Peyer's patch (tissue), 4 donors: ENCODE measurements at regions not wholly inside any gene's neighbourhood (a gene's known extent, or its start where the extent isn't known, plus 50 kb on each side); places are given as distances from the start of the nearest gene placed in this dataset.

Experiments
- DNase-seq, 3 donors: peaks; one replicate each; pipeline ENCODE4 v3.0.0-alpha.2; 2017 to 2019
- H3K27ac ChIP-seq, 4 donors: fragments of 200-600 bp; sonication (generic); one replicate each; pipeline ENCODE4 v1.5.1; 2016 to 2019
- H3K27me3 ChIP-seq, 2 donors: fragments of 200-600 bp; sonication (generic); one replicate each; pipeline ENCODE4 v1.5.1; 2019
- H3K36me3 ChIP-seq, 3 donors: fragments of 200-600 bp; sonication (generic); one replicate each; pipeline ENCODE4 v1.5.1; 2016 to 2019
- H3K4me1 ChIP-seq, 4 donors: fragments of 200-600 bp; sonication (generic); one replicate each; pipeline ENCODE4 v1.5.1; 2016 to 2019
- H3K4me3 ChIP-seq, 4 donors: fragments of 200-600 bp; sonication (generic); 1 replicate in 3 of 4; 2 replicates in 1 of 4; pipeline ENCODE4 v1.5.1; 2016 to 2019; ENCODE audit warnings: mild to moderate bottlenecking in 1 of 4
- H3K9me3 ChIP-seq, 4 donors: fragments of 200-600 bp; sonication (generic); one replicate each; pipeline ENCODE4 v1.5.1; 2016 to 2019; ENCODE audit warnings: mild to moderate bottlenecking in 1 of 4
- POLR2A ChIP-seq, 2 donors: fragments of 450-650 bp; IDR thresholded peaks; one replicate each; pipeline ENCODE4 v1.5.1; 2017; ENCODE audit warnings: antibody characterized with exemption in 2 of 2, mild to moderate bottlenecking in 2 of 2, moderate library complexity in 2 of 2
- TF ChIP-seq, protein P1 (sequence below), 6 experiments: fragments of 450-650 bp in 4 of 6; fragments of 200-600 bp in 2 of 6; sonication (generic) in 1 of 6; IDR thresholded peaks; one replicate each; pipeline ENCODE4 v1.5.1; 2017 to 2019; ENCODE audit warnings: antibody characterized with exemption in 6 of 6, mild to moderate bottlenecking in 3 of 6, moderate library complexity in 1 of 6

DNA sequence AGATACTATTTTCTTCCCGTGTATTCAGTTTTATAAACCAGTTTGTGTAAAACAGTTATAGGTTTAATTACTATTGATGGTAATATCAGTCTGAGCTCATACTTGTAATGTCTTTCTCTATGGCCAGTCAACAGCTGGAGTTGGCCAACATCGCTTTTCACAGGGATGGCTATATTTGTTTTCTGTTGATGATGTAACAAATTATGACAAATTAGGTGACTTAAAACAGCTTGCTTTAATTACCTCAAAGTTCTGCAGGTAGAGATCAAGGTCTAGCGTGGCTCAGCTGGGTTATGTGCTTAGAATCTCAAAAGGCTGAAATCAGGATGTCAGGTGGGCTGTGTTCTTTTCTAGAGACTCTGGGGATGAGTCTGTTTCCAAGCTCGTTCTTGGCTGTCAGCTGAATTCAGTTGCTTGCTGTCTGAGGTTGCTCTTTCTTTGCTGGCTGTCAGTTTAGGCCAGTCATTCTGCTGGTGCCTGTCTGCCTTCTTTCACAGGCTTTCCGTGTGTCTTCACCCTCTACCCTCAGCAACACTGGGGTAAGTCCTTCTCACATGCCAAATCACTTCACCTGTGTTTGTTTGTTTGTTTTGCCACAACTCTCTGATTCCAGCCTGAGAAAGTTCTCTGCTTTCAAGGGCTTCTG lies 370.2 kb upstream of the E2F7 start:
- no peak for DNase-seq

DNA sequence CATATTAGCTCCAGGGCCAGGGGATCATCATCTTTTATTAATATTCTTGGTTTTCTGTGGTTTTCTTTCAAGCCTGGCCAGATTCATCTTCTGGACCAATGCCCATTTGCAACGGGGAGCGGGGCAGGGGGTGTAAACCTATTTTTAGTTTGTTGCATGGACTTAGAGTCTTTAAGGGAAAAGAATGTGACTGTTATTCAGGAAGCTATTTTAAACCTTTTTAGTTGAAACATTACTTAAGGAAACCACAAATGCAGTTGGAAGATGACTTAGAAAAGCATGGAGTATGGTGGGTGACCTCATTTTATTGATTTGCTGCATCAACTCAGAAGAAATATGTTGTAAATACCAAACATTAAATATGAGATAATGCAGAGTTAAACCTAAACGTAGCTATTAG lies 368.4 kb upstream of the E2F7 start:
- H3K27ac ChIP-seq: no peak overlapping the region
- no peak for TF ChIP-seq POLR2A (IDR thresholded peaks at IDR 0.05)
- TF ChIP-seq, protein P1, sequence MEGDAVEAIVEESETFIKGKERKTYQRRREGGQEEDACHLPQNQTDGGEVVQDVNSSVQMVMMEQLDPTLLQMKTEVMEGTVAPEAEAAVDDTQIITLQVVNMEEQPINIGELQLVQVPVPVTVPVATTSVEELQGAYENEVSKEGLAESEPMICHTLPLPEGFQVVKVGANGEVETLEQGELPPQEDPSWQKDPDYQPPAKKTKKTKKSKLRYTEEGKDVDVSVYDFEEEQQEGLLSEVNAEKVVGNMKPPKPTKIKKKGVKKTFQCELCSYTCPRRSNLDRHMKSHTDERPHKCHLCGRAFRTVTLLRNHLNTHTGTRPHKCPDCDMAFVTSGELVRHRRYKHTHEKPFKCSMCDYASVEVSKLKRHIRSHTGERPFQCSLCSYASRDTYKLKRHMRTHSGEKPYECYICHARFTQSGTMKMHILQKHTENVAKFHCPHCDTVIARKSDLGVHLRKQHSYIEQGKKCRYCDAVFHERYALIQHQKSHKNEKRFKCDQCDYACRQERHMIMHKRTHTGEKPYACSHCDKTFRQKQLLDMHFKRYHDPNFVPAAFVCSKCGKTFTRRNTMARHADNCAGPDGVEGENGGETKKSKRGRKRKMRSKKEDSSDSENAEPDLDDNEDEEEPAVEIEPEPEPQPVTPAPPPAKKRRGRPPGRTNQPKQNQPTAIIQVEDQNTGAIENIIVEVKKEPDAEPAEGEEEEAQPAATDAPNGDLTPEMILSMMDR (IDR thresholded peaks at IDR 0.05): no peak
- DNase-seq: no peak
- H3K9me3 ChIP-seq: no peaks in the 10 kb centered on the region
- no peaks in the 10 kb centered on the region for H3K36me3 ChIP-seq
- H3K4me3 ChIP-seq: no peak overlapping the region
- H3K4me1 ChIP-seq: no peaks in the 10 kb centered on the region
- no peaks in the 10 kb centered on the region for H3K27me3 ChIP-seq

More for the DNA sequence above, 370.2 kb upstream of the E2F7 start:
- Histone ChIP-seq H3K4me1 (no peaks in the 10 kb centered on the region), H3K4me3 (no peak overlapping the region), H3K27me3 (no peaks in the 10 kb centered on the region), H3K27ac (no peak overlapping the region), H3K9me3 (no peaks in the 10 kb centered on the region), H3K36me3 (no peaks in the 10 kb centered on the region)
- TF ChIP-seq POLR2A (IDR thresholded peaks at IDR 0.05): no peak
- TF ChIP-seq, protein P1 (IDR thresholded peaks at IDR 0.05): no peak

DNA sequence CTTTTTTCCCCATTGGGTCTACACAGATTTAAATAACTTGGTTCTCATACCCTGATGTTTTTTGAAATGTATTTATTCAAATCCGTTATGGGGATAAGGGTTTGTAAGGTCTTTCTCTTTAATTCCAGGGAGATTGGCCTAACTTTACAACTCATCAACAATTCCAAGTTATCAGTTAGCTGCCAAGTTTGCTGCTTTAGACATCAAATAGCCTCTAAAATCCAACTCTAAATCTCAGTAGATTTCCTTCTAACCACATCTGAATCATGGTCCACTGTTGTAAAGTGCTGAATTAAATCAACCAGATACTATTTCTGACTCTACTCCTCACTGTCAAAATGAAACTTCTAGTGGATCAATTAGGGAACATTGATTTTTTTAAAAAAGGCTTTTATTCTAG lies 364.1 kb upstream of the E2F7 start:
- no peak for TF ChIP-seq POLR2A (IDR thresholded peaks at IDR 0.05)
- TF ChIP-seq, protein P1 (IDR thresholded peaks at IDR 0.05): no peak
- Histone ChIP-seq H3K4me1 (no peaks in the 10 kb centered on the region), H3K9me3 (no peaks in the 10 kb centered on the region), H3K27me3 (no peaks in the 10 kb centered on the region), H3K27ac (no peak overlapping the region), H3K36me3 (no peaks in the 10 kb centered on the region), H3K4me3 (no peak overlapping the region)
- no peak for DNase-seq

DNA sequence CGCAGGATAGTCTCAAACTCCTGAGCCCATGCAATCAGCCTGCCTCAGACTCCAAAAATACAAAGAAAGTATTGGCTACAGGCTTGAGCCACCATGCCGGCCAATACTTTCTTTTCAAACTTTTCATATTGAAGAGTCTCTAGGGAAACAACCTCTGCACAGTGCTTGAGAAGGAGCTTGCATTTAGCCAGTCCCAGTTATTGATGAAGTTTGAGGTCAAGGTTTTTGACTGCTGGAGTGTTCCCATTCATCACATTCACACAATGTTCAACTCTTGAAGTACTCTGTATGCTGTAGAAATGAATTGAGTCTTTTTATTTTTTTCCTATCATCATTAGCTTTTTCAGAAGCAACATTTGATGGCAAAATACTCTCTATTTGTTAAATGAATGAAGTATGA lies 355.8 kb upstream of the E2F7 start:
- no peaks in the 10 kb centered on the region for H3K36me3 ChIP-seq
- no peak overlapping the region for H3K4me3 ChIP-seq
- DNase-seq: no peak
- no peaks in the 10 kb centered on the region for H3K27me3 ChIP-seq
- H3K27ac ChIP-seq: no peak overlapping the region
- no peak for TF ChIP-seq POLR2A (IDR thresholded peaks at IDR 0.05)
- TF ChIP-seq, protein P1 (IDR thresholded peaks at IDR 0.05): no peak
- no peaks in the 10 kb centered on the region for H3K4me1 ChIP-seq
- H3K9me3 ChIP-seq: no peaks in the 10 kb centered on the region

DNA sequence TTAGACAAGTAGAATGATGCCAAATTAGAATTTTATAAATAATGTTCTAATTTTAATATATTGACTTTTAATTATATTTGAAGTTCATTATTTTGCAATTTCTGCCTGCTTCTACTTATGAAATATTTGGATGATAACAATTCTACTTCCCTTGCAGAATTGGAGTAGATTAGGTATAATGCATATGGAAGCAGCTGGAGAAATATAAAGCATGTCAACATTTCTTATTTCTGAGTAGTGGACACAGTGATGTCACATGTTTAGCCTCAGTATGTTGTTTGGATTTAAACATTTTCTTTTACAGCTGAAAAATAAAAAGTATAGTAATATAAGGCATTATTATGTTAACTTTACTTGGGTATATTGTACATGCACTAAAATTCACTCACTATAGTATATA lies 344.2 kb upstream of the E2F7 start:
- H3K36me3 ChIP-seq: no peaks in the 10 kb centered on the region
- H3K4me3 ChIP-seq: no peak overlapping the region
- H3K4me1 ChIP-seq: no peaks in the 10 kb centered on the region
- no peak overlapping the region for H3K27ac ChIP-seq
- no peaks in the 10 kb centered on the region for H3K9me3 ChIP-seq
- no peaks in the 10 kb centered on the region for H3K27me3 ChIP-seq
- no peak for DNase-seq
- TF ChIP-seq, protein P1 (IDR thresholded peaks at IDR 0.05): no peak
- no peak for TF ChIP-seq POLR2A (IDR thresholded peaks at IDR 0.05)

DNA sequence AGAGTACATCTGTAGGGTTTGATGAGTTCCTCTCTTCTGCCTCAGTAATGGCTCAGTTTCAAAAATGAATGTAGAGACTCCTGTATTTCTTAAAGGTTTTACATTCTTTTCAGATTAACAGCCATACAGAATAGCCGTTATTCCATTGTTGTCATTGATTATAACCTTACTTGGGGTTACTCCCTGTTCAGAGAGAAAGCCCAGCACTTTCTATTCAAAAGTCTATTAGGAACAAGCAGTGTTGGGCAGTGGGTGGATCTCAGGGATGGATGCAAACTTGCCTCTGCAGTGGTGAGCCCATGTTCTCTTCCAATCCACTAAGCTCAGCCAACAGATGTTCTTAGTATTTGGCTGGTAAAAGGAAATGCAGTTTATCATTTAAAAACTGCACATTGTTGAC lies 342.6 kb upstream of the E2F7 start:
- TF ChIP-seq POLR2A (IDR thresholded peaks at IDR 0.05): no peak
- TF ChIP-seq, protein P1 (IDR thresholded peaks at IDR 0.05): no peak
- no peak overlapping the region for H3K4me3 ChIP-seq
- H3K27me3 ChIP-seq: no peaks in the 10 kb centered on the region
- H3K4me1 ChIP-seq: no peaks in the 10 kb centered on the region
- no peaks in the 10 kb centered on the region for H3K36me3 ChIP-seq
- no peak overlapping the region for H3K27ac ChIP-seq
- DNase-seq: no peak
- no peaks in the 10 kb centered on the region for H3K9me3 ChIP-seq
